OCI-LY3 (cell line): ENCODE measurements at regions not wholly inside any gene's neighbourhood (a gene's known extent, or its start where the extent isn't known, plus 50 kb on each side); places are given as distances from the start of the nearest gene placed in this dataset.

Experiments
- EZH2phosphoT487 ChIP-seq: fragments of 200-600 bp; shearing (Covaris generic); IDR thresholded peaks from 2 replicates; pipeline ENCODE4 v1.6.1; 2018; ENCODE audit warnings: antibody characterized with exemption, mixed run types, low read depth
- TF ChIP-seq, protein P1 (sequence below): fragments of 200-600, 300-600 bp; sonication (generic); IDR thresholded peaks from 2 replicates; pipeline ENCODE4 v1.5.1; 2014; ENCODE audit warnings: antibody characterized with exemption, low read length, low read depth

GRCh38 chr5:125257057-125257972 is 510.9 kb upstream of the ZNF608 start:
- TF ChIP-seq, protein P1, sequence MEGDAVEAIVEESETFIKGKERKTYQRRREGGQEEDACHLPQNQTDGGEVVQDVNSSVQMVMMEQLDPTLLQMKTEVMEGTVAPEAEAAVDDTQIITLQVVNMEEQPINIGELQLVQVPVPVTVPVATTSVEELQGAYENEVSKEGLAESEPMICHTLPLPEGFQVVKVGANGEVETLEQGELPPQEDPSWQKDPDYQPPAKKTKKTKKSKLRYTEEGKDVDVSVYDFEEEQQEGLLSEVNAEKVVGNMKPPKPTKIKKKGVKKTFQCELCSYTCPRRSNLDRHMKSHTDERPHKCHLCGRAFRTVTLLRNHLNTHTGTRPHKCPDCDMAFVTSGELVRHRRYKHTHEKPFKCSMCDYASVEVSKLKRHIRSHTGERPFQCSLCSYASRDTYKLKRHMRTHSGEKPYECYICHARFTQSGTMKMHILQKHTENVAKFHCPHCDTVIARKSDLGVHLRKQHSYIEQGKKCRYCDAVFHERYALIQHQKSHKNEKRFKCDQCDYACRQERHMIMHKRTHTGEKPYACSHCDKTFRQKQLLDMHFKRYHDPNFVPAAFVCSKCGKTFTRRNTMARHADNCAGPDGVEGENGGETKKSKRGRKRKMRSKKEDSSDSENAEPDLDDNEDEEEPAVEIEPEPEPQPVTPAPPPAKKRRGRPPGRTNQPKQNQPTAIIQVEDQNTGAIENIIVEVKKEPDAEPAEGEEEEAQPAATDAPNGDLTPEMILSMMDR = no peak
- no peak for TF ChIP-seq EZH2phosphoT487
